Upper lobe of left lung (tissue), 6 donors: ENCODE measurements at regions not wholly inside any gene's neighbourhood (a gene's known extent, or its start where the extent isn't known, plus 50 kb on each side); places are given as distances from the start of the nearest gene placed in this dataset.
A peak's percentile ranks its signal among the peaks of the same experiment; 100 is the strongest.

Experiments used
- ATAC-seq, 2 donors: fragments of 200-7000 bp; cut with Tn5 transposase; one replicate each; pipeline ENCODE4 v1.9.1; 2022; ENCODE audit warnings: mild to moderate bottlenecking in 2 of 2, moderate library complexity in 2 of 2; ENCODE audit not compliant: low FRiP score in 2 of 2
- DNase-seq, 2 donors: peaks; one replicate each; pipeline ENCODE4 v3.0.0-alpha.2; 2019 to 2020
- H3K27ac ChIP-seq, 4 donors: fragments of 200-600 bp; sonication (generic); one replicate each; pipeline ENCODE4 v1.5.1; 2016 to 2019
- H3K27me3 ChIP-seq, 4 donors: fragments of 200-600 bp; sonication (generic); one replicate each; pipeline ENCODE4 v1.5.1; 2017 to 2019
- H3K36me3 ChIP-seq, 4 donors: fragments of 200-600 bp; sonication (generic); one replicate each; pipeline ENCODE4 v1.5.1; 2016 to 2019
- H3K4me1 ChIP-seq, 4 donors: fragments of 200-600 bp; sonication (generic); one replicate each; pipeline ENCODE4 v1.5.1; 2018 to 2019
- H3K4me3 ChIP-seq, 4 donors: fragments of 200-600 bp; sonication (generic); one replicate each; pipeline ENCODE4 v1.5.1; 2017 to 2019; ENCODE audit warnings: mild to moderate bottlenecking in 2 of 4, moderate library complexity in 1 of 4
- H3K9me3 ChIP-seq, 4 donors: fragments of 200-600 bp; sonication (generic); one replicate each; pipeline ENCODE4 v1.5.1; 2018 to 2019
- CTCF ChIP-seq, 6 experiments: fragments of 450-650 bp in 4 of 6; fragments of 200-600 bp in 2 of 6; sonication (generic) in 2 of 6; IDR thresholded peaks; one replicate each; pipeline ENCODE4 v1.5.1; 2016 to 2019; ENCODE audit warnings: antibody characterized with exemption in 6 of 6
- EP300 ChIP-seq, 4 donors: sonication (generic); formaldehyde crosslinking; IDR thresholded peaks; one replicate each; pipeline ENCODE4 v1.5.1; 2017; ENCODE audit warnings: antibody characterized with exemption in 4 of 4, control low read depth in 2 of 4
- POLR2A ChIP-seq, 4 donors: fragments of 450-650 bp; IDR thresholded peaks; one replicate each; pipeline ENCODE4 v1.5.1; 2016 to 2017; ENCODE audit warnings: antibody characterized with exemption in 4 of 4, mild to moderate bottlenecking in 2 of 4
- POLR2AphosphoS5 ChIP-seq, 2 donors: sonication (generic); formaldehyde crosslinking; IDR thresholded peaks; one replicate each; pipeline ENCODE4 v1.5.1; 2017; ENCODE audit warnings: antibody characterized with exemption in 2 of 2
- WGBS, 2 donors: methylation state at CpG; one replicate each; pipeline ENCODE4 v1.1.5; 2017 to 2018; 5-methylcytosine and 5-hydroxymethylcytosine counted together
- donor health status: DM: no; HTN: no; CAD: no; lungs with moderate emphysema.
- donor health status: DM: no; HTN: yes; CAD: no; lungs with severe emphysema.

- no peaks in the 10 kb centered on the region for H3K4me1 ChIP-seq
- no peak overlapping the region for H3K4me3 ChIP-seq
- no peaks in the 10 kb centered on the region for H3K36me3 ChIP-seq
- TF ChIP-seq CTCF (IDR thresholded peaks at IDR 0.05), result no peak
- TF ChIP-seq EP300 (IDR thresholded peaks at IDR 0.05), result no peak
- no peak for TF ChIP-seq POLR2AphosphoS5 (IDR thresholded peaks at IDR 0.05)
- TF ChIP-seq POLR2A (IDR thresholded peaks at IDR 0.05), result no peak
- WGBS, 2 donors, result 58 to 61% methylated on average over 10 of the region's 10 CpGs
- no peak for DNase-seq
- H3K9me3 ChIP-seq, result no peaks in the 10 kb centered on the region
- H3K27me3 ChIP-seq, result no peaks in the 10 kb centered on the region
- no peak overlapping the region for H3K27ac ChIP-seq
- ATAC-seq, result peak in 1 of 2 donors; percentile 23
Measured at GRCh38 chr1:118253053-118253915, 68.3 kb upstream of the SPAG17 start.

GRCh38 chr1:118252624-118253023, 67.6 kb upstream of the SPAG17 start:
- ATAC-seq, result no peak
- Histone ChIP-seq H3K27ac (no peak overlapping the region), H3K27me3 (no peaks in the 10 kb centered on the region), H3K36me3 (no peaks in the 10 kb centered on the region), H3K4me1 (no peaks in the 10 kb centered on the region), H3K4me3 (no peak overlapping the region), H3K9me3 (no peaks in the 10 kb centered on the region)
- no peak for DNase-seq
- no peak for TF ChIP-seq POLR2A (IDR thresholded peaks at IDR 0.05)
- no peak for TF ChIP-seq CTCF (IDR thresholded peaks at IDR 0.05)
- no peak for TF ChIP-seq EP300 (IDR thresholded peaks at IDR 0.05)
- TF ChIP-seq POLR2AphosphoS5 (IDR thresholded peaks at IDR 0.05), result no peak
- WGBS, 2 donors, result 35 to 90% methylated on average over 3 of the region's 3 CpGs

- 42 to 62% methylated on average over 3 of the region's 3 CpGs for WGBS, 2 donors
Measured at GRCh38 chr1:118250232-118250631, 65.2 kb upstream of the SPAG17 start.

GRCh38 chr1:118249641-118250040, 64.6 kb upstream of the SPAG17 start:
- 80 to 92% methylated on average over 6 of the region's 6 CpGs for WGBS, 2 donors
- no peak for ATAC-seq

More at GRCh38 chr1:118250232-118250631, 65.2 kb upstream of the SPAG17 start:
- Histone ChIP-seq H3K4me1 (no peaks in the 10 kb centered on the region), H3K27ac (no peak overlapping the region), H3K9me3 (no peaks in the 10 kb centered on the region), H3K27me3 (no peaks in the 10 kb centered on the region), H3K4me3 (no peak overlapping the region), H3K36me3 (no peaks in the 10 kb centered on the region)
- DNase-seq (no peak), ATAC-seq (no peak)
- no peak for TF ChIP-seq POLR2AphosphoS5 (IDR thresholded peaks at IDR 0.05)
- TF ChIP-seq EP300 (IDR thresholded peaks at IDR 0.05), result no peak
- no peak for TF ChIP-seq POLR2A (IDR thresholded peaks at IDR 0.05)
- no peak for TF ChIP-seq CTCF (IDR thresholded peaks at IDR 0.05)

More at GRCh38 chr1:118249641-118250040, 64.6 kb upstream of the SPAG17 start:
- no peaks in the 10 kb centered on the region for H3K4me1 ChIP-seq
- no peaks in the 10 kb centered on the region for H3K27me3 ChIP-seq
- DNase-seq, result no peak
- H3K9me3 ChIP-seq, result no peaks in the 10 kb centered on the region
- no peak for TF ChIP-seq POLR2A (IDR thresholded peaks at IDR 0.05)
- no peak for TF ChIP-seq POLR2AphosphoS5 (IDR thresholded peaks at IDR 0.05)
- TF ChIP-seq CTCF (IDR thresholded peaks at IDR 0.05), result no peak
- TF ChIP-seq EP300 (IDR thresholded peaks at IDR 0.05), result no peak
- H3K36me3 ChIP-seq, result no peaks in the 10 kb centered on the region
- H3K4me3 ChIP-seq, result no peak overlapping the region
- no peak overlapping the region for H3K27ac ChIP-seq
